GM19397 (cell line): ENCODE measurements at regions not wholly inside any gene's neighbourhood (a gene's known extent, or its start where the extent isn't known, plus 50 kb on each side); places are given as distances from the start of the nearest gene placed in this dataset.

Experiments used
- ATAC-seq: cut with Tn5 transposase; IDR thresholded peaks from one replicate; pipeline ENCODE4 v1.9.1; 2021; ENCODE audit warnings: mild to moderate bottlenecking, moderate library complexity; ENCODE audit not compliant: unreplicated experiment

- ATAC-seq = no peak
These were observed 110.9 kb upstream of the C1orf174 start for GRCh38 chr1:4010814-4011605.

DNA sequence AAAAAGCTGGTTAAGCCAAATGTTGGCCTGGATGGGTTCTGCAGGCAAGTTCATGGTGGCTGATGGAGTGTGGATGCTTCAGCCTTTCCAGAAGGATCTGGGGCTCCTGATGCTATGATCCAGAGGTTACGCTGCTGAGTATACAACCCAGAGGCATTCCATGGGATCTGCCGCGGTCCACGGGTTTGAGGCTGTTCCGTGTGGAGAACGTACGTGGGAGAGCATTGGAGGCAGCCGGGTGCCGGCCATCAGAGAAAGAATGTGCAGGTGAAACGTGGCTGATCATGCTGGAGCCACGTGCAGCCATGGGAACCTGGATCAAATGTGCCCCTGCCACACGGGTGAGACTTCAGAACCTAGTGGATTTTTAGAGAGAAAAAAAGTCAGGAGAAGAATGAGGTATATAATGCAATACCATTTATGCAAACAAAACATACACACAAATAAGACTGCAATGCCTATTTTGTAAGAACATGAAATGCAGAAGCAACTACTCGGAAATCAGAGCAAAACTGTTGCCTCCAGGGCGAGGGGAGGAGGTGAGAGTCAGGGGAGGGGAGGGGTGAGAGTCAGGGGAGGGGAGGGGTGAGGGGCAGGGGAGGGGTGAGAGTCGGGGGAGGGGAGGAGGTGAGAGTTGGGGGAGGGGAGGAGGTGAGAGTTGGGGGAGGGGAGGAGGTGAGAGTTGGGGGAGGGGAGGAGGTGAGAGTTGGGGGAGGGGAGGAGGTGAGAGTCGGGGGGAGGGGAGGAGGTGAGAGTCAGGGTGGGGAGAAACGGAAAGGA lies 116.5 kb upstream of the C1orf174 start:
- ATAC-seq = no peak

DNA sequence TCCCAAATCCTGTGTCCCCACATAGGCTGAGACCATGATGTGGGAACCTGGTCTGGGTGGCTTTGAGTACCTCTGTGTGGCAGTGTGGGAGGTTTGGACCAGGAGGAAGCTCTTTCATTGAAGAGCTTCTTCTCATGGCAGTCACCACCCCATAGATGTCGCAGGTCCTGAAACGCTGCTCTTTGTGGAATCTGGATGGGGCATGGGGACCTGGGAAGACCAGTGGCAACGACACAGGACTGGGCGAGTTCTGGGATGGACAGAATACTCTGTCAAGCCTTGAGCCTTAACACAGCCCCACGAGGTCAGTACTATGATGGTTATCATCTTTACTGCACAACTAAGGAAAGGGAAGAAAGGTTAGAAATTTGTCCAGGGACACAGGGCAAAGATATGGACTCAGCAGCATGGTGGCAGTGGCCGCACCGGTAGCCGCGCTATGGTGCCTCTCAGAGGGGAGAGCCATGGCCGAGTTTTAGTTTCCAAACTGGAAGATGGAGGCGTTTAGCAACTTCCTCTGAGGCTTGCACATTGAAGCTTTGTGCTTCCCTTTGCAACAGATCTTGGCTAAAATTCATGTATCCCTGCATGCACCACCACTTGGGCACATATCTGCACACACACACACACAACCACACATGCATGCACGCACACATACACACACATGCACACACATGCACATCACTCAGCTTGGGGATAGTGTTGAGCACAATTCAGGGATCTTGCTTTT lies 117.7 kb upstream of the C1orf174 start:
- ATAC-seq = no peak

- ATAC-seq = no peak
These were observed 118.5 kb upstream of the C1orf174 start for GRCh38 chr1:4018466-4019146.

DNA sequence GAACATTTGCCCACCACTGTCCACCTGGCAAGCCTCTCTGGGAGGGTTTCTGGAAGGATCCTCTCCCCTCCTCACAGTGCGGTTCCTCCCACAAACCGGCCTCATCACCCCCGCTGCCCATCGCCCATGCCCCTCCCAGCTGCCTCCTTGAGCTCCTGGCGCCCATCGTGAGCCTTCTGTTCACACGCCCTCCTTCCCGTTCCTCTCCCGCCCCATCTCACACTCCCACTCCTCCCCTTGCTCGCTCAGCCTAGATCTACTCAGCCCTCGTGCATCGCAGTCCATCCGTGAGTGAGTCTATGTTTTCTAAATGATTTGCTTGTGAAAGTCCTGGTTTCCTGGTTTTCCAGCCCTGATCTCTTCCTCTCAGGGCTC lies 119.1 kb upstream of the C1orf174 start:
- no peak for ATAC-seq

DNA sequence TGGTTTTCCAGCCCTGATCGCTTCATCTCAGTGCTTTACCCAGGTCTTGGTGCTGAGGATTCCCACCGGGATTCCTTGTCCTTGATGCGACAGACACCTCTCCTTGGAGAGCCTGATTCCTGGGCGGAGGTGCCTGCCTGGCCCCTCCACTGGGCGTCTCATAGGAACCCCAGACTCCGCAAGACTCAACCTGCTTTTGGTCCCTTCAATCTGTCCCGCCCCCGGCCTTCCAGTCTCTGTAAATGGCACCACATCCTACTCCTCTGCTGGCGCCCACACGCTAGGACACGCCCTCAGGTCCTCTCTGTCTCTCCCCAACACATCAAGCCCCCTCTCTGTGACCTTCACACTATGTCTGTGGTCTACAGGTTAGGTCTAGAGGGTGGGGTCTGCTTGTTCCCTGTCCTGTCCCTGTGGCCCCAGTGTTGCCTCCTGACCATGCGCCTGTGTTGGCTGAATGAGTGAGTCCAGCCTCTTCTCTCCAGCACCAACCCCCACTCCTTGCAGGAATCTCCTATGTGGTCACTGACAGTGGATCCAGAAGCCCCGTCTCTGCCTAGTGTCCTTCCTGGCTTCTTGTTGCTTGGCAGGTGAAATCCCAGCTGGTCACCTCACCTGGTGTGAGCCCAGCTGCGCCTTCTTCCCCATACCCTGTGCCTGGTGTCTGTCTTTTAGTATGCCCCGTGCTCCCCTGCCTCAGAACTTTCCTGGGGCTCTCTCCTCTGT lies 119.7 kb upstream of the C1orf174 start:
- no peak for ATAC-seq

GRCh38 chr1:4020449-4020848 lies 120.4 kb upstream of the C1orf174 start:
- no peak for ATAC-seq

DNA sequence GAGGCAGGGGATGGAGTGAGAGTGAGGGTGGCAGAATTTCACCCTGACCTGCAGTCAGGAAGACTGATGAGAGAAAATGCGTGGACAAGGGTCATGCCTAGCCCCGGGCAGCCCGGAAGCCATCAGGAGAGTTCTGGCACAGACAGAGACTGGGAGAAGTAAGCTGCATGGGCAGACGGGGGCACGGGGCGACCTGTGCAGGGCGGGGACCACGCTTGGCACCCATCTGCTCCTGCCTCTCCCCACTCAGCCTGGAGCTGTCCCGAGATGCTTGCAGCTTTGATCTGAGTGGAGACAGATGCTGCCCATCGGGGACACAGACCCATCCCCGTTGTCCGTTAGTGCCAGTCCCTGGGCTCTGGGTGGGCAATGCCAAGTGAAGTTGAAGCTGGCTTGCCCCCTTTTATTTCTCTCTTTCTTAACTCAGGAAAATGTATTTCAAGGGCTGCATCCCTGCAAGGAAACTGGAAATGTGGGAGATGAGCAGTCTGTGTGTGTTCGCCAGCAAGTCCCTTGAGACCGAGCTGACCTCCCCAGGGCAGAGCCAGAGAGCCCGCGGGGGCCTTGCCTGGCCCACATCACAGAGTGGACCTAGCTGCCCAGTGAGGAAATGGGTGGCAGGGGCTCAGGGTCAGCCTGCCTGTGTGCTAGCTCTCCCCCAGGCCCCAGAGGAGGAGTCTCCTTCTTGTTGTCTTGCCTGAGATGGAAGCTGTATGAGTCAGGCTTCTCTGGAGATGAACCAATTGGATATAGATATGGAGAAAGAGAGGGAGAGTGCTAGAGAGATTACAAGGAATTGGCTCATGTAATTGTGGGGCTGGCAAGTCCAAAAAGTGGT lies 121.3 kb upstream of the C1orf174 start:
- no peak for ATAC-seq

DNA sequence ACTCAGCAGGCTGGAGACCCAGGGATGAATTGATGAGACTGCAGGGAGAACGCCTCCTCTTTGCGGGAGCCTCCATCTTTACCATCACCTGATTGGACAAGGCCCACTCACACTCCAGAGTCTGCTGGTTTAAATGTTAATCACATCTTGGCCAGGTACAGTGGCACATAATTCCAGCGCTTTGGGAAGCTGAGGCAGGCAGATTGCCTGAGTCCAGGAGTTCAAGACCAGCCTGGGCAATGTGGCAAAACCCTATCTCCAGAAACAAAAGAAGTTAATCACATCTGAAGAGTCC lies 121.8 kb upstream of the C1orf174 start:
- no peak for ATAC-seq

DNA sequence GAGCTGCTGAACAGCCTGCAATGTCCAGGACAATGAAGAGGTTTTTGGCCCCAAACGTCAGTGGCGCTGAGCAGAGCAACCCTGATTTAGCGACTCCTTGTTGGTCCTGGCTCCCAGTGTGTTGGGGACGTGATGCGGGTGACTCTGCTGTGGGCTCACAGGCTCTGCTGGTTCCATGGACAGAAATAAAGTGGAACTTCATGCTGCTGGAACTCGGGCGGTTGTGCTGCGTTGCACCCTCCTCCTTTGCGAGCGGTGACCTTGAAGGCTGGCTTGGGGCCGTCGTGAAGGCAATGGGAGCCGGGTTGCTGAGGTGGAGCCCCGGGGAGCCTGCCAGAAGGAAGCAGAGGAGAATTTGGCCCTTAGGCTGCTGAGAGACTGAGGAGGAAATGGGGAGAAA lies 122.6 kb upstream of the C1orf174 start:
- no peak for ATAC-seq

GRCh38 chr1:4023678-4024077 lies 123.6 kb upstream of the C1orf174 start:
- no peak for ATAC-seq

DNA sequence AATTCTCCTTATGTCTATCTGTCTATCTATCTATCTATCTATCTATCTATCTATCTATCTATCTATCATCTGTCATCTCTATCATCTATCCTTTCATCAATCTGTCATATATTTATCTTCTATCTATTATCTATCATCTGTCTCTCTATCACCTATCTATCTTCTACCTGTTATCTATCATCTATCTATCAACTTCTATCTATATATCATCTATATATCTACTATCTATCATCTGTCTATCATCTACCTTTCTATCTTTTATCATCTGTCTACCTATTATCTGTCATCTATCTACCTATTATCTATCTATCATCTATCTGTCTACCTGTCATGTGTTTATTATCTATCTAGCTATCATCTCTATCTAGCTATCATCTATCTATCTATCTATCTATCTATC lies 124.7 kb upstream of the C1orf174 start:
- no peak for ATAC-seq

DNA sequence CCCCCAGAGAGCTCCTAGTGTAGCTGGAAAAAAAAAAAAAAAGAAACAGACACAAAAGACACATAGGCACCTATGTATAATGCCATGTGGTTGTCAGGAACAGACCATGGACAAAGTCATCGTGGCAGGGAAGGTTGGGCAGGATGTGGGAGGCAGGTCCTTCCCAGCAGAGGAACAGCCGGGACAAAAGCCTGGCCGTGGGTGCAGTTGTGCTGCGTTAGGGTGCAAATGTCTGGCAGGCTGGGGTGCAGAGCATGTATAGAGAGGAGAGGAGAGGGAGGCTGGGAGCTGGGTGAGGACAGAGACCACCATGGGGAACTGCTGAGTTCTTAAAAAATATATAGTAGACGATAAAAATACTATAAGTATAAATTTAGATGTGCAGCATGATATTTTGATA lies 125.7 kb upstream of the C1orf174 start:
- ATAC-seq = no peak

- ATAC-seq = no peak
These were observed 126.9 kb upstream of the C1orf174 start for GRCh38 chr1:4027008-4027407.

- ATAC-seq = no peak
These were observed 127.5 kb upstream of the C1orf174 start for GRCh38 chr1:4027492-4028138.

GRCh38 chr1:4028139-4028501 lies 128.0 kb upstream of the C1orf174 start:
- ATAC-seq = no peak

GRCh38 chr1:4029376-4029775 lies 129.3 kb upstream of the C1orf174 start:
- ATAC-seq = no peak

GRCh38 chr1:4032571-4032970 lies 132.5 kb upstream of the C1orf174 start:
- no peak for ATAC-seq

DNA sequence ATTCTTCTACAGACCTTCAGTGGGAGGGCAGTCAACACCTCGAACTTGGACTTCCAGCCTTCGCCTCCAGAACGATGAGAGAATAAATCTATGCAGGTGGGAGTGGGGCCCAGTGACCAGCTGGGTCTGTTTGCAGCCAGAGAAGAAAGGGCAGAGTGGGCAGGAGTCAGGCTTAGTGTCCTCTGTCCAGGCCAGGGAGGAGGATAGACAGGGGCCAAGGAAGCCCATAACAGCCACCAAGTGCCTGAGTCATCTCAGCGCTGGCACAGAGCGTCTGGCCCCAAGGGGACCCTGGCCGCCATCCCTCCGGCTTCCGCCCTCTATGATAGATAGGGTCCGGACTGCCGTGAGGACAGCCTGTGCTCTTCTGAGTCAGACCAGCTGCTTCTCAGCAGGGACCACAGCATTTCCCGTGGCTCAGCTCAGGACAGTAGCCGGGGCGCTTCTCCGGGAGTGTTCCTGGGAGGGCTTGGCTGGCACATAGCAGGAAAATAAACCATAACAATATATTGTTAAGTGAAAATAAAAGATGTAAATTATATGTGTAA lies 133.1 kb upstream of the C1orf174 start:
- no peak for ATAC-seq
